GM23338 (cell line): ENCODE measurements at regions not wholly inside any gene's neighbourhood (a gene's known extent, or its start where the extent isn't known, plus 50 kb on each side); places are given as distances from the start of the nearest gene placed in this dataset.

Experiments used
- ATAC-seq: fragments of 200-7000 bp; cut with Tn5 transposase; 3 replicates; pipeline ENCODE4 v1.9.1; 2020
- DNase-seq: peaks from one replicate; pipeline ENCODE4 v3.0.0-alpha.2; 2015; ENCODE audit warnings: low spot score
- H2AFZ ChIP-seq: fragments of 200-600 bp; sonication (generic); 2 replicates; pipeline ENCODE4 v1.8.0; 2016; ENCODE audit warnings: antibody characterized with exemption, mild to moderate bottlenecking, moderate library complexity
- H3F3A ChIP-seq: fragments of 200-600 bp; sonication (generic); replicated peaks from 2 replicates; pipeline ENCODE4 v1.8.0; 2017; ENCODE audit warnings: antibody characterized with exemption, mixed run types, low read depth
- H3K27ac ChIP-seq: fragments of 200-600 bp; sonication (generic); 2 replicates; pipeline ENCODE4 v1.6.1; 2016; ENCODE audit warnings: low read depth
- H3K27me3 ChIP-seq: fragments of 200-600 bp; sonication (generic); 2 replicates; pipeline ENCODE4 v1.8.0; 2016; ENCODE audit warnings: mild to moderate bottlenecking, mixed run types, moderate library complexity; ENCODE audit not compliant: insufficient read depth
- H3K36me3 ChIP-seq: fragments of 200-600 bp; sonication (generic); 2 replicates; pipeline ENCODE4 v1.8.0; 2016; ENCODE audit warnings: mild to moderate bottlenecking; ENCODE audit not compliant: insufficient read depth
- H3K4me1 ChIP-seq: fragments of 200-600 bp; sonication (generic); 2 replicates; pipeline ENCODE4 v1.8.0; 2016; ENCODE audit warnings: mild to moderate bottlenecking, moderate library complexity; ENCODE audit not compliant: insufficient read depth
- H3K4me2 ChIP-seq: fragments of 200-600 bp; sonication (generic); 2 replicates; pipeline ENCODE4 v1.7.1; 2017; ENCODE audit warnings: mixed run types
- H3K4me3 ChIP-seq: fragments of 200-600 bp; sonication (generic); 2 replicates; pipeline ENCODE4 v1.6.1; 2016; ENCODE audit warnings: mixed run types
- H3K79me2 ChIP-seq: fragments of 200-600 bp; sonication (generic); replicated peaks from 2 replicates; pipeline ENCODE4 v1.8.0; 2017; ENCODE audit warnings: mild to moderate bottlenecking; ENCODE audit not compliant: insufficient read depth
- H3K9me2 ChIP-seq: fragments of 200-600 bp; sonication (generic); 2 replicates; pipeline ENCODE4 v1.8.0; 2017; ENCODE audit not compliant: insufficient read depth
- H4K20me1 ChIP-seq: fragments of 200-600 bp; sonication (generic); replicated peaks from 2 replicates; pipeline ENCODE4 v1.8.0; 2017; ENCODE audit warnings: mild to moderate bottlenecking; ENCODE audit not compliant: insufficient read depth
- H3K27ac Mint-ChIP-seq: 2 replicates; pipeline ENCODE4 v1.8.0; 2020; ENCODE audit warnings: inconsistent platforms, mild to moderate bottlenecking, moderate library complexity, mixed read lengths
- H3K27me3 Mint-ChIP-seq: 3 replicates; pipeline ENCODE4 v1.8.0; 2022; ENCODE audit warnings: low read depth, mild to moderate bottlenecking, moderate library complexity, mixed read lengths, inconsistent platforms; ENCODE audit not compliant: insufficient read depth, poor library complexity
- H3K36me3 Mint-ChIP-seq: 3 replicates; pipeline ENCODE4 v1.8.0; 2021; ENCODE audit warnings: low read depth, mild to moderate bottlenecking, inconsistent platforms, moderate library complexity, mixed read lengths
- H3K4me1 Mint-ChIP-seq: 3 replicates; pipeline ENCODE4 v1.8.0; 2020; ENCODE audit warnings: mild to moderate bottlenecking, inconsistent platforms, mixed read lengths
- H3K4me3 Mint-ChIP-seq: 3 replicates; pipeline ENCODE4 v1.8.0; 2021; ENCODE audit warnings: moderate library complexity, mild to moderate bottlenecking, inconsistent platforms, mixed read lengths
- H3K9me3 Mint-ChIP-seq: 3 replicates; pipeline ENCODE4 v1.8.0; 2020; ENCODE audit warnings: moderate library complexity, mild to moderate bottlenecking, inconsistent platforms, mixed read lengths
- CREB1 ChIP-seq: fragments of 250-450 bp; sonication (Bioruptor Pico); IDR thresholded peaks from 2 replicates; pipeline ENCODE4 v1.5.0; 2020; ENCODE audit warnings: low read depth, mild to moderate bottlenecking, moderate library complexity
- CTCF ChIP-seq, 2 experiments: fragments of 200-600 bp in 1 of 2; sonication (generic) in 1 of 2; conservative IDR thresholded peaks; 2 replicates each; pipeline versions ENCODE4 v1.5.1 to v1.6.1; 2016 to 2017; ENCODE audit warnings: antibody characterized with exemption in 2 of 2, low read depth in 2 of 2, mild to moderate bottlenecking in 2 of 2, moderate library complexity in 1 of 2
- ETS1 ChIP-seq: IDR thresholded peaks from 2 replicates; pipeline ENCODE4 v1.6.1; 2016; ENCODE audit warnings: antibody characterized with exemption
- EZH2 ChIP-seq: fragments of 200-600 bp; sonication (generic); IDR thresholded peaks from one replicate; pipeline ENCODE4 v1.8.0; 2017; ENCODE audit warnings: antibody characterized with exemption, mild to moderate bottlenecking, low read depth; ENCODE audit not compliant: unreplicated experiment
- EZH2phosphoT487 ChIP-seq: fragments of 200-600 bp; sonication (generic); IDR thresholded peaks from one replicate; pipeline ENCODE4 v1.8.1; 2018; ENCODE audit warnings: antibody characterized with exemption; ENCODE audit not compliant: unreplicated experiment
- JUNB ChIP-seq: IDR thresholded peaks from one replicate; pipeline ENCODE4 v1.6.1; 2016; ENCODE audit warnings: antibody characterized with exemption; ENCODE audit not compliant: unreplicated experiment
- NANOG ChIP-seq: IDR thresholded peaks from 2 replicates; pipeline ENCODE4 v1.6.1; 2016; ENCODE audit warnings: antibody characterized with exemption, borderline replicate concordance
- POLR2AphosphoS5 ChIP-seq: IDR thresholded peaks from 2 replicates; pipeline ENCODE4 v1.6.1; 2016; ENCODE audit warnings: antibody characterized with exemption, low read depth
- REST ChIP-seq: IDR thresholded peaks from one replicate; pipeline ENCODE4 v1.6.1; 2018; ENCODE audit warnings: antibody characterized with exemption; ENCODE audit not compliant: unreplicated experiment
- STAT1 ChIP-seq: IDR thresholded peaks from one replicate; pipeline ENCODE4 v1.6.1; 2016; ENCODE audit warnings: antibody characterized with exemption; ENCODE audit not compliant: unreplicated experiment
- ZNF114 ChIP-seq: fragments of 250-450 bp; sonication (Bioruptor Pico); IDR thresholded peaks from 2 replicates; pipeline ENCODE4 v1.5.0; 2020; ENCODE audit warnings: mild to moderate bottlenecking, moderate library complexity
- ZNF331 ChIP-seq: fragments of 250-450 bp; sonication (Bioruptor Pico); IDR thresholded peaks from 2 replicates; pipeline ENCODE4 v1.5.0; 2020; ENCODE audit warnings: low read depth, mild to moderate bottlenecking, moderate library complexity
- ZNF462 ChIP-seq: fragments of 250-450 bp; sonication (Bioruptor Pico); IDR thresholded peaks from 2 replicates; pipeline ENCODE4 v1.5.0; 2020; ENCODE audit warnings: mild to moderate bottlenecking, moderate library complexity

- H3K4me3 ChIP-seq, result no peak overlapping the region
- H3K27me3 Mint-ChIP-seq, result no peaks in the 10 kb centered on the region
- no peaks in the 10 kb centered on the region; the same call in 2 of the 3 replicates for H3K9me3 Mint-ChIP-seq
- H3K27ac Mint-ChIP-seq, result no peak overlapping the region
- no peaks in the 10 kb centered on the region for H3K4me1 ChIP-seq
- TF ChIP-seq ZNF114 (CRISPR knock-in tag) (no peak), ZNF462 (CRISPR knock-in tag) (no peak), ETS1 (no peak), EZH2phosphoT487 (no peak), REST (no peak), ZNF331 (CRISPR knock-in tag) (no peak), STAT1 (no peak), NANOG (no peak), CTCF (conservative IDR thresholded peaks at IDR 0.05; ENCODE audit: low read depth in 2 of 2) (no peak), JUNB (no peak), CREB1 (CRISPR knock-in tag) (no peak), EZH2 (no peak), POLR2AphosphoS5 (no peak)
- H3K27me3 ChIP-seq, result no peaks in the 10 kb centered on the region
- peaks cover 6% of the 10 kb centered on the region; the same call in 2 of the 3 replicates for H3K4me1 Mint-ChIP-seq
- no peak overlapping the region for H2AFZ ChIP-seq
- no peaks in the 10 kb centered on the region for H3K79me2 ChIP-seq
- no peaks in the 10 kb centered on the region for H4K20me1 ChIP-seq
- no peaks in the 10 kb centered on the region for H3K36me3 ChIP-seq
- H3K9me2 ChIP-seq, result no peaks in the 10 kb centered on the region
- no peak overlapping the region for H3K27ac ChIP-seq
- no peaks in the 10 kb centered on the region for H3K36me3 Mint-ChIP-seq
- DNase-seq (no peak), ATAC-seq (no peak)
- H3K4me3 Mint-ChIP-seq, result no peak overlapping the region
- H3F3A ChIP-seq, result no peaks in the 10 kb centered on the region
- no peak overlapping the region for H3K4me2 ChIP-seq
Measured at GRCh38 chr3:76643623-76644304, 396.1 kb upstream of the ROBO2 start.
